ENCODE measurements at regions not wholly inside any gene's neighbourhood (a gene's known extent, or its start where the extent isn't known, plus 50 kb on each side); places are given as distances from the start of the nearest gene placed in this dataset.

DNA sequence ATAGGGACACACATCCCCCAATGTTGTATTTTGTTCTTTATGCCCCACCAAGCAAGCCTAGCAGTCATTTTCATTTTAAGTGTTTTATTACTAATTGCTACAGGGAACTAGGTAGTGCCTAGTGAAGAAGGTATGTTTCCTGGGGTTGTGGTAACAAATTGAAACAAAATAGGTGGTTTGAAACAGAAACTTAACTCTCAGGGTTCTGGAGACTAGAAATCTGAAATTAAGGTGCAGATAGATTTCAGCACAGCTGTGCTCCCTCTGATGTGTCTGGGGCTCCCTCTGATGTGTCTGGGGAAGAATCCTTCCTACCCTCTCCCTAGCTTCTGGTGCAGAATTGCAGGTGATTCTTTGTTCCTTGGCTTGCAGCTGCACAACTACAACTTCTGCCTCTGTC lies 390.1 kb downstream of the ZFHX3 start:
- Histone ChIP-seq H3K4me3 (ENCODE audit: low read depth, low read length) (no peak overlapping the region), H3K9ac (ENCODE audit: low read length) (no peak overlapping the region), H3K36me3 (ENCODE audit: control insufficient read depth, insufficient read depth, low read length) (no peaks in the 10 kb centered on the region), H3K27ac (ENCODE audit: low read depth, low read length) (no peak overlapping the region), H3K9me3 (ENCODE audit: control insufficient read depth, insufficient read depth, low read depth, low read length) (peaks cover 4% of the 10 kb centered on the region; the same call in 1 of the 2 replicates), H3K4me1 (ENCODE audit: control insufficient read depth, insufficient read depth, low read length) (no peaks in the 10 kb centered on the region), H3K27me3 (ENCODE audit: control insufficient read depth, insufficient read depth, low read length) (no peaks in the 10 kb centered on the region)

DNA sequence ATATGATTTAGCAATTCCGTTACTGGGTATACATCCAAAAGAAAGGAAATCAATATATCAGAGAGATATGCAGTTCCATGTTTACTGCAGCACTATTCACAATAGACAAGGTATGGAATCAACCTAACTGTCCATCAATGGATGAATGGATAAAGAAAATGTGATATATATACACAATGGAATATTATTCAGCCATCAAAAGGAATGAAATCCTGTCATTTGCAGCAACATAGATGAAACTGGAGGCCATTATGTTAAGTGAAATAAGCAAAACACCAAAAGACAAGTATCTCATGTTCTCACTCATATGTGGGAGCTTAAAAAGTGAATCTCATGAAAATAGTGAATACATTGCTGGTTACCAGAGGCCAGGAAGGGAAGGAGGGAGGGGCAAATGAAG lies 390.8 kb downstream of the ZFHX3 start:
- Histone ChIP-seq H3K9ac (ENCODE audit: low read length) (no peak overlapping the region), H3K4me3 (ENCODE audit: low read depth, low read length) (no peak overlapping the region), H3K9me3 (ENCODE audit: control insufficient read depth, insufficient read depth, low read depth, low read length) (peaks cover 4% of the 10 kb centered on the region; the same call in 1 of the 2 replicates), H3K4me1 (ENCODE audit: control insufficient read depth, insufficient read depth, low read length) (no peaks in the 10 kb centered on the region), H3K27ac (ENCODE audit: low read depth, low read length) (no peak overlapping the region), H3K27me3 (ENCODE audit: control insufficient read depth, insufficient read depth, low read length) (no peaks in the 10 kb centered on the region), H3K36me3 (ENCODE audit: control insufficient read depth, insufficient read depth, low read length) (no peaks in the 10 kb centered on the region)

DNA sequence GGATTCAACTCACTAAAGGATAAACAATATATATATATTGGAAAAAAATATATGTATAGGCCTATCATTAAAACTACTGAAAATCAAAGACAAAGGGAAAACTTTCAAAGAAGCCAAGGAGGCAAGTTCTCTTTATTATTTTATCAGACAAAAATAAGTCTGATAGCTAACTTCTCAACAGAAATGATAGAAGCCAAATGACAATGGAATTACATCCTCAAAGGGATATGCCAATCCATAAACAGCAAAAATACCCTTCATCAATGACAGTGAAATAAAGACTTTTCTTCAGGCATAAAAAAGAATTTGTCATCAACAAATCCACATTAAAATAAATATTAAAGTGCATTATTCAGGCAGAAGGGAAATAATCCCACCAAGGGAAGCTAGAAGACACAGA lies 393.4 kb downstream of the ZFHX3 start:
- peaks cover 4% of the 10 kb centered on the region; the same call in 1 of the 2 replicates for H3K9me3 ChIP-seq (ENCODE audit: control insufficient read depth, insufficient read depth, low read depth, low read length)
- no peaks in the 10 kb centered on the region for H3K27me3 ChIP-seq (ENCODE audit: control insufficient read depth, insufficient read depth, low read length)
- H3K27ac ChIP-seq (ENCODE audit: low read depth, low read length), result no peak overlapping the region
- 0 out of 2 replicates have a peak, but pooled peaks cover 1% of the 10 kb centered on the region for H3K4me1 ChIP-seq (ENCODE audit: control insufficient read depth, insufficient read depth, low read length)
- no peak overlapping the region for H3K9ac ChIP-seq (ENCODE audit: low read length)
- H3K4me3 ChIP-seq (ENCODE audit: low read depth, low read length), result no peak overlapping the region
- no peaks in the 10 kb centered on the region for H3K36me3 ChIP-seq (ENCODE audit: control insufficient read depth, insufficient read depth, low read length)

DNA sequence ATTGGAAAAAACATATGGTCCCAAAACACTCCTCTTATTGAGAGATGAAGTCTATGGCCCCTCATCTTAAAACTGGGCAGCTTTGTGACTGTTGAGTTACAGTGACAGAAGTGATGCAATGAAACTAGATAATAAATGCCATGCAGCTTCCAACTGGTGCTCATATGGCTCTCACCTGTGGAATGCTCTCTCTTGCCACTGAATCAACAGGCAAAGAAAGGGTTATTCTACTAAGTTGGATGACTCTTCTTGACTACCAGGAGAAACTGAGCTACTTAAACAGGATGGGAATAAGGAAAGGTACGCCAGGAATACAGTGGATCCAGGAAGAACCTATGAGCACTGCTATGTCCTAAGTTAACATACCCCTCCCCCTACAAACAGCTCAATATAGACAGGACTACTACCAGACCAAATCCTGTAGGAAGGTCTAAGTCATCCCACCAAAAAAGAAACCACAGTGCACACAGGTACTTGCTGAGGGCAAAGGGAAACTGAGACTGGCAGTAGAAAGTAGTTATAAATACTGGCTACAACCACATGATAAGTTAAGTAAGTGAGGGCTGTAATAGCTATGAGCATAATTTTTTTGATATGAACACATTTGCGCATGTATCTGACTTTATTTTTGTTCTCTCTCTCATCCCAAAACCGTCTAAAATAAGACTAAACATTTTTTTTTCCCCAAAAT lies 398.5 kb downstream of the ZFHX3 start:
- Histone ChIP-seq H3K4me1 (ENCODE audit: control insufficient read depth, insufficient read depth, low read length) (peaks cover 12% of the 10 kb centered on the region; the same call in 1 of the 2 replicates), H3K36me3 (ENCODE audit: control insufficient read depth, insufficient read depth, low read length) (no peaks in the 10 kb centered on the region), H3K9me3 (ENCODE audit: control insufficient read depth, insufficient read depth, low read depth, low read length) (peaks cover 4% of the 10 kb centered on the region; the same call in 1 of the 2 replicates), H3K27ac (ENCODE audit: low read depth, low read length) (no peak overlapping the region), H3K9ac (ENCODE audit: low read length) (no peak overlapping the region), H3K27me3 (ENCODE audit: control insufficient read depth, insufficient read depth, low read length) (no peaks in the 10 kb centered on the region), H3K4me3 (ENCODE audit: low read depth, low read length) (no peak overlapping the region)

DNA sequence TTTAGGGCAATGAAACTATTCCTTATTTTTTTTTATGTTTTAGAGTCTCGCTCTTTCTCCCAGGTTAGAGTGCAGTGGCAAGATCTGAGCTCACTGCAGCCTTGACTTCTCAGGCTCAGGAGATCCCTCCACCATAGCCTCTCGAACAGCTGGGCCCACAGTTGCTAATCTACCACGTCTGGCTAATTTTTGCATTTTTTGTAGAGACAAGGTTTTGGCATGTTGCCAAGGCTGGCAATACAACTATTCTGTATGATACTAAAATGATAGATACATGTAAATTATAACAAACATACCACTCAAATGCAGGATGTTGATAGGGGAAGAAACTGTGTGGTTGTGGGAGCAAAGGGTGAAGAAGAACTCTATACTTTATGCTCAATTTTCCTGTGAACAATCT lies 401.3 kb downstream of the ZFHX3 start:
- Histone ChIP-seq H3K9ac (ENCODE audit: low read length) (no peak overlapping the region), H3K9me3 (ENCODE audit: control insufficient read depth, insufficient read depth, low read depth, low read length) (peaks cover 15% of the 10 kb centered on the region; the same call in 1 of the 2 replicates), H3K27ac (ENCODE audit: low read depth, low read length) (no peak overlapping the region), H3K36me3 (ENCODE audit: control insufficient read depth, insufficient read depth, low read length) (no peaks in the 10 kb centered on the region), H3K4me3 (ENCODE audit: low read depth, low read length) (no peak overlapping the region), H3K27me3 (ENCODE audit: control insufficient read depth, insufficient read depth, low read length) (no peaks in the 10 kb centered on the region), H3K4me1 (ENCODE audit: control insufficient read depth, insufficient read depth, low read length) (peaks cover 12% of the 10 kb centered on the region; the same call in 1 of the 2 replicates)

DNA sequence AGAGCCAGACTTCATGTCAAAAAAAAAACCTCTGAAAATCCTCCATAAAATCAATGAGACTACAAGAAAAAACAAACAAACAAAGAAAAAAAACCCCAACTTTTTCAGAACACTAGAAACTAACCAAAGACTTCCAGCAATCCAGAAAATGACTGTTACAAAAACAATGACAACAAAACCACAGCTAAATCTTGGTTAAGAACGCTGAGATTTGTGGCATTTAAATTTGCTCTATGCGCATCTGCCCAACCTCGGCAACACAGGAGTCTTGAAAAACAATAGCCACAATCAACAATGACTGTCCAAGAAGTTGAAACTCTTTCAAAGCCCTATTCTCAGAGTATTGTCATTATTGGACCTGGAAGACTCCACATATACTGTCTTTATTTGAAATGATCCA lies 402.4 kb downstream of the ZFHX3 start:
- Histone ChIP-seq H3K27me3 (ENCODE audit: control insufficient read depth, insufficient read depth, low read length) (no peaks in the 10 kb centered on the region), H3K9me3 (ENCODE audit: control insufficient read depth, insufficient read depth, low read depth, low read length) (peaks cover 16% of the 10 kb centered on the region; the same call in 1 of the 2 replicates), H3K36me3 (ENCODE audit: control insufficient read depth, insufficient read depth, low read length) (no peaks in the 10 kb centered on the region), H3K27ac (ENCODE audit: low read depth, low read length) (peak overlapping the region; percentile 42; the same call in 1 of the 2 replicates), H3K4me1 (ENCODE audit: control insufficient read depth, insufficient read depth, low read length) (peaks cover 12% of the 10 kb centered on the region; the same call in 1 of the 2 replicates), H3K9ac (ENCODE audit: low read length) (no peak overlapping the region), H3K4me3 (ENCODE audit: low read depth, low read length) (no peak overlapping the region)

DNA sequence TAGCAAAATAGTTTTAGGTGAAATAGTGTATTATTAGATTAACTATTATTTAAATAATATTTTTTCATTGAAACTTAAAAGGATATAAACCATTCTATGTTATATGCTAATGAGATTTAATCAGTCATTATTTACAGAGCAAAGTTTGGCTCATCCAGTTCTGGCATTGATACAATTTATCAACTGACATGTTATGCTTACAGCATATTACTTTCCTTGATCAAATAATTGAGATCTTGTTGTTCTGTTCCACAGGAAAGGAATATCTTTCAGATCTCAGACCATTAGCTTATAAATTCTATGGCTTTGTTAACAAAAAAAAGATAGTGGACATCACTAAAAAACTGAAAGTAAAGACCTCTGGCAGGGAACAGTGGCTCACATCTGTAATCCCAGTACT lies 403.0 kb downstream of the ZFHX3 start:
- H3K27me3 ChIP-seq (ENCODE audit: control insufficient read depth, insufficient read depth, low read length), result no peaks in the 10 kb centered on the region
- no peak overlapping the region for H3K9ac ChIP-seq (ENCODE audit: low read length)
- peaks cover 12% of the 10 kb centered on the region; the same call in 1 of the 2 replicates for H3K4me1 ChIP-seq (ENCODE audit: control insufficient read depth, insufficient read depth, low read length)
- H3K27ac ChIP-seq (ENCODE audit: low read depth, low read length), result no peak overlapping the region
- no peak overlapping the region for H3K4me3 ChIP-seq (ENCODE audit: low read depth, low read length)
- H3K36me3 ChIP-seq (ENCODE audit: control insufficient read depth, insufficient read depth, low read length), result no peaks in the 10 kb centered on the region
- peaks cover 16% of the 10 kb centered on the region; the same call in 1 of the 2 replicates for H3K9me3 ChIP-seq (ENCODE audit: control insufficient read depth, insufficient read depth, low read depth, low read length)

DNA sequence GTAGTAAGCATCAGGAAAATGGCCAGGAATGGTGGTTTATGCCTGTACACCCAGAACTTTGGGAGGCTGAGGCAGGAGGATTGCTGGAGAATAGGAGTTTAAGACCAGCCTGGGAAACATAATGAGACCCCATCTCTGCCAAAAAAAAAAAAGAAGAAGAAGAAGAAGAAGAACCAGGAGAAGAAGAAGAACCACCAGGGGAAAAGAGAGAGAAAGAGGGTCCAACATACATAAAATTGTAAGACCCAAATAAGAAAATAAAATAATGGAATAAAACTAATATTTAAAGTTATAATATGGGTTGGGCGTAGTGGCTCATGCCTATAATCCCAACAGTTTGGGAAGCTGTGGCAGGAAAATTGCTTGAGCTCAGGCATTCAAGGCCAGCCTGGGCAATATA lies 408.4 kb downstream of the ZFHX3 start:
- Histone ChIP-seq H3K9me3 (ENCODE audit: control insufficient read depth, insufficient read depth, low read depth, low read length) (peaks cover 24% of the 10 kb centered on the region; the same call in 1 of the 2 replicates), H3K36me3 (ENCODE audit: control insufficient read depth, insufficient read depth, low read length) (no peaks in the 10 kb centered on the region), H3K27me3 (ENCODE audit: control insufficient read depth, insufficient read depth, low read length) (no peaks in the 10 kb centered on the region), H3K9ac (ENCODE audit: low read length) (no peak overlapping the region), H3K27ac (ENCODE audit: low read depth, low read length) (no peak overlapping the region), H3K4me1 (ENCODE audit: control insufficient read depth, insufficient read depth, low read length) (no peaks in the 10 kb centered on the region), H3K4me3 (ENCODE audit: low read depth, low read length) (no peak overlapping the region)

DNA sequence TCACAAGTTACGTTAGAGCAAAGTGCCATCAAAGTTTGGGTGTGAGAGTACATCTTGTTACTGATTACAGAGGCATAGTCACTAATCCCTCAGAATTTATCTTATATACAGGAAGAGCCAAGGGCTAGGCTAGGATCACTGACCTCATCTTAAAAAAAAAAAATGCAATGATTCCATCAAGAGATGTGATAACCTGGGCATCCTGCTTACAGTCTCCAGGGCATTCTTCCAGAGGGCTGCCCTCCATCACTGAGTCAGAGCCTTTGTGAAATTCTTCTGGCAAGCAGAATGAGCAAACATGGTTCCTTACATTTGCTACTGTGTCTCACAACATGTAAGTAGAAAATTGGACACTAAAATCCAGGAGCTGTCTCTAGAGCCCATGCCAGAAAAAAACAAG lies 410.6 kb downstream of the ZFHX3 start:
- Histone ChIP-seq H3K27me3 (ENCODE audit: control insufficient read depth, insufficient read depth, low read length) (no peaks in the 10 kb centered on the region), H3K27ac (ENCODE audit: low read depth, low read length) (no peak overlapping the region), H3K4me1 (ENCODE audit: control insufficient read depth, insufficient read depth, low read length) (no peaks in the 10 kb centered on the region), H3K36me3 (ENCODE audit: control insufficient read depth, insufficient read depth, low read length) (no peaks in the 10 kb centered on the region), H3K9me3 (ENCODE audit: control insufficient read depth, insufficient read depth, low read depth, low read length) (peaks cover 12% of the 10 kb centered on the region; the same call in 1 of the 2 replicates), H3K9ac (ENCODE audit: low read length) (no peak overlapping the region), H3K4me3 (ENCODE audit: low read depth, low read length) (no peak overlapping the region)

DNA sequence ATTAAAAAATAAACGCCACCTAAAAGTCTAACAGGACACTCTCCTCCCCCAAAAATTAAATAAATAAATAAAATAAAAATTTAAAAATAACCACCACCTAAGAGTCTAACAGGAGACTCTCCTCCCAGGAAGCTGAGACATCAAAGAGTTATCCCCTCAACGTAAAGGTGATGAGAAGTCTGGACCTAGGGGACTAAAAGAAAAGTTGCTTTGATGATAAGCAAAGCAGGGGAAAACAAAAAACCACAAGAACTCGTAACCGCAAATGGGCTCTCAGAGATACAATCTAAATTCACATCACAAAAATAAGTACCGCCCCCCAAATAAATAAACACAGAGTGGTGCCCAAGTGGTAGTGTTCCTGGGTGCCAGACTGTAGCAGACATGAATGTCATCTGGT lies 412.2 kb downstream of the ZFHX3 start:
- Histone ChIP-seq H3K27ac (ENCODE audit: low read depth, low read length) (no peak overlapping the region), H3K27me3 (ENCODE audit: control insufficient read depth, insufficient read depth, low read length) (no peaks in the 10 kb centered on the region), H3K9ac (ENCODE audit: low read length) (no peak overlapping the region), H3K36me3 (ENCODE audit: control insufficient read depth, insufficient read depth, low read length) (no peaks in the 10 kb centered on the region), H3K4me1 (ENCODE audit: control insufficient read depth, insufficient read depth, low read length) (no peaks in the 10 kb centered on the region), H3K9me3 (ENCODE audit: control insufficient read depth, insufficient read depth, low read depth, low read length) (peaks cover 8% of the 10 kb centered on the region; the same call in 1 of the 2 replicates), H3K4me3 (ENCODE audit: low read depth, low read length) (no peak overlapping the region)

DNA sequence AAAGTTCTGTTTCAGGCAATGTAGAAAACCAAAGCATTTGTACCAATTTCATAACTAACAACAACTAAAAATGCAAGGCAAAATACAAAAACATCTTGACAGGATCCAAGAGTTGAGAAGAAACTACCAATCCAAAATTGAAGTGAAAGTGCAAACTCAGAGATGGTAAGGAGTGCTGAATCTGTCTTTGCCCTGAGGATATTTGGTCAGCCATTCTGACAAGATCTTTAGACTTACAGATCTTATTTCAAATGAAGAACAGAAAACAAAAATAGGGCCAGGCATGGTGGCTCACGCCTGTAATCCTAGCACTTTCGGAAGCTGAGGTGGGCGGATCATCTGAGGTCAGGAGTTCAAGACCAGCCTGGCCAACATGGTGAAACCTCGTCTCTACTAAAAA lies 412.8 kb downstream of the ZFHX3 start:
- peaks cover 8% of the 10 kb centered on the region; the same call in 1 of the 2 replicates for H3K9me3 ChIP-seq (ENCODE audit: control insufficient read depth, insufficient read depth, low read depth, low read length)
- H3K27me3 ChIP-seq (ENCODE audit: control insufficient read depth, insufficient read depth, low read length), result no peaks in the 10 kb centered on the region
- no peaks in the 10 kb centered on the region for H3K4me1 ChIP-seq (ENCODE audit: control insufficient read depth, insufficient read depth, low read length)
- H3K4me3 ChIP-seq (ENCODE audit: low read depth, low read length), result no peak overlapping the region
- H3K27ac ChIP-seq (ENCODE audit: low read depth, low read length), result no peak overlapping the region
- H3K9ac ChIP-seq (ENCODE audit: low read length), result no peak overlapping the region
- no peaks in the 10 kb centered on the region for H3K36me3 ChIP-seq (ENCODE audit: control insufficient read depth, insufficient read depth, low read length)

Data from HUES6 (cell line).